ENCODE measurements at regions not wholly inside any gene's neighbourhood (a gene's known extent, or its start where the extent isn't known, plus 50 kb on each side); places are given as distances from the start of the nearest gene placed in this dataset.
"Not testable (repeated sequence)": the region's sequence is repeated elsewhere in the genome, so short reads cannot be mapped to it uniquely, and the experiment has no call there.

- Histone ChIP-seq H3K27ac (ENCODE audit: low read length) (no peak overlapping the region), H3K9me3 (ENCODE audit: low read length) (no peaks in the 10 kb centered on the region), H3K36me3 (ENCODE audit: insufficient read depth, low read length) (no peaks in the 10 kb centered on the region), H3K79me2 (ENCODE audit: low read length) (no peaks in the 10 kb centered on the region), H3K9ac (ENCODE audit: low read length) (no peak overlapping the region), H2AFZ (ENCODE audit: low read length) (no peak overlapping the region), H3K9me2 (replicated peaks; ENCODE audit: insufficient read depth, low read length) (no peaks in the 10 kb centered on the region), H3K4me3 (ENCODE audit: low read length) (no peak overlapping the region), H3K27me3 (ENCODE audit: low read length) (no peaks in the 10 kb centered on the region), H3K4me1 (ENCODE audit: low read length) (no peaks in the 10 kb centered on the region), H4K20me1 (ENCODE audit: insufficient read depth, low read depth, low read length) (no peaks in the 10 kb centered on the region), H3K4me2 (ENCODE audit: low read depth, low read length, poor library complexity, severe bottlenecking) (no peak overlapping the region)
- no peak for DNase-seq
These were observed 236.2 kb upstream of the PRSS58 start for GRCh38 chr7:142494021-142494420.

GRCh38 chr7:142488842-142489241 is 231.0 kb upstream of the PRSS58 start:
- no peak for DNase-seq
- Histone ChIP-seq H2AFZ (ENCODE audit: low read length) (no peak overlapping the region), H3K27ac (ENCODE audit: low read length) (no peak overlapping the region), H4K20me1 (ENCODE audit: insufficient read depth, low read depth, low read length) (no peaks in the 10 kb centered on the region), H3K79me2 (ENCODE audit: low read length) (no peaks in the 10 kb centered on the region), H3K4me3 (ENCODE audit: low read length) (no peak overlapping the region), H3K9me2 (replicated peaks; ENCODE audit: insufficient read depth, low read length) (no peaks in the 10 kb centered on the region), H3K4me2 (ENCODE audit: low read depth, low read length, poor library complexity, severe bottlenecking) (no peak overlapping the region), H3K36me3 (ENCODE audit: insufficient read depth, low read length) (no peaks in the 10 kb centered on the region), H3K27me3 (ENCODE audit: low read length) (no peaks in the 10 kb centered on the region), H3K9ac (ENCODE audit: low read length) (no peak overlapping the region), H3K9me3 (ENCODE audit: low read length) (no peaks in the 10 kb centered on the region), H3K4me1 (ENCODE audit: low read length) (no peaks in the 10 kb centered on the region)

GRCh38 chr7:142488036-142488633 is 230.3 kb upstream of the PRSS58 start:
- no peaks in the 10 kb centered on the region for H3K27me3 ChIP-seq (ENCODE audit: low read length)
- no peaks in the 10 kb centered on the region for H3K9me2 ChIP-seq (replicated peaks; ENCODE audit: insufficient read depth, low read length)
- no peaks in the 10 kb centered on the region for H3K4me1 ChIP-seq (ENCODE audit: low read length)
- no peak overlapping the region for H3K27ac ChIP-seq (ENCODE audit: low read length)
- H3K79me2 ChIP-seq (ENCODE audit: low read length): no peaks in the 10 kb centered on the region
- no peak overlapping the region for H3K9ac ChIP-seq (ENCODE audit: low read length)
- no peak overlapping the region for H3K4me3 ChIP-seq (ENCODE audit: low read length)
- H3K9me3 ChIP-seq (ENCODE audit: low read length): no peaks in the 10 kb centered on the region
- no peak for DNase-seq
- no peak overlapping the region for H3K4me2 ChIP-seq (ENCODE audit: low read depth, low read length, poor library complexity, severe bottlenecking)
- H3K36me3 ChIP-seq (ENCODE audit: insufficient read depth, low read length): no peaks in the 10 kb centered on the region
- H2AFZ ChIP-seq (ENCODE audit: low read length): no peak overlapping the region
- no peaks in the 10 kb centered on the region for H4K20me1 ChIP-seq (ENCODE audit: insufficient read depth, low read depth, low read length)

GRCh38 chr7:142487565-142487964 is 229.7 kb upstream of the PRSS58 start:
- not testable (repeated sequence) for H3K27ac ChIP-seq (ENCODE audit: low read length); H3K4me3 ChIP-seq (ENCODE audit: low read length); H3K9ac ChIP-seq (ENCODE audit: low read length); H3K9me3 ChIP-seq (ENCODE audit: low read length); H3K27me3 ChIP-seq (ENCODE audit: low read length); H3K4me2 ChIP-seq (ENCODE audit: low read depth, low read length, poor library complexity, severe bottlenecking); H2AFZ ChIP-seq (ENCODE audit: low read length); H3K79me2 ChIP-seq (ENCODE audit: low read length); H3K4me1 ChIP-seq (ENCODE audit: low read length); H4K20me1 ChIP-seq (ENCODE audit: insufficient read depth, low read depth, low read length); H3K9me2 ChIP-seq (replicated peaks; ENCODE audit: insufficient read depth, low read length); DNase-seq; H3K36me3 ChIP-seq (ENCODE audit: insufficient read depth, low read length)

- H3K9me2 ChIP-seq (replicated peaks; ENCODE audit: insufficient read depth, low read length): no peaks in the 10 kb centered on the region
- H3K27ac ChIP-seq (ENCODE audit: low read length): no peak overlapping the region
- no peaks in the 10 kb centered on the region for H3K4me1 ChIP-seq (ENCODE audit: low read length)
- H2AFZ ChIP-seq (ENCODE audit: low read length): no peak overlapping the region
- no peak overlapping the region for H3K9ac ChIP-seq (ENCODE audit: low read length)
- no peaks in the 10 kb centered on the region for H3K36me3 ChIP-seq (ENCODE audit: insufficient read depth, low read length)
- H4K20me1 ChIP-seq (ENCODE audit: insufficient read depth, low read depth, low read length): no peaks in the 10 kb centered on the region
- H3K27me3 ChIP-seq (ENCODE audit: low read length): no peaks in the 10 kb centered on the region
- no peaks in the 10 kb centered on the region for H3K79me2 ChIP-seq (ENCODE audit: low read length)
- H3K4me3 ChIP-seq (ENCODE audit: low read length): no peak overlapping the region
- H3K9me3 ChIP-seq (ENCODE audit: low read length): no peaks in the 10 kb centered on the region
- no peak overlapping the region for H3K4me2 ChIP-seq (ENCODE audit: low read depth, low read length, poor library complexity, severe bottlenecking)
- no peak for DNase-seq
These were observed 229.3 kb upstream of the PRSS58 start for GRCh38 chr7:142487124-142487523.

- no peaks in the 10 kb centered on the region for H3K9me2 ChIP-seq (replicated peaks; ENCODE audit: insufficient read depth, low read length)
- H3K4me3 ChIP-seq (ENCODE audit: low read length): no peak overlapping the region
- no peak overlapping the region for H3K4me2 ChIP-seq (ENCODE audit: low read depth, low read length, poor library complexity, severe bottlenecking)
- no peaks in the 10 kb centered on the region for H3K79me2 ChIP-seq (ENCODE audit: low read length)
- H3K9me3 ChIP-seq (ENCODE audit: low read length): no peaks in the 10 kb centered on the region
- no peak overlapping the region for H3K9ac ChIP-seq (ENCODE audit: low read length)
- H4K20me1 ChIP-seq (ENCODE audit: insufficient read depth, low read depth, low read length): no peaks in the 10 kb centered on the region
- H2AFZ ChIP-seq (ENCODE audit: low read length): no peak overlapping the region
- H3K27ac ChIP-seq (ENCODE audit: low read length): no peak overlapping the region
- H3K4me1 ChIP-seq (ENCODE audit: low read length): no peaks in the 10 kb centered on the region
- no peak for DNase-seq
- H3K36me3 ChIP-seq (ENCODE audit: insufficient read depth, low read length): no peaks in the 10 kb centered on the region
- no peaks in the 10 kb centered on the region for H3K27me3 ChIP-seq (ENCODE audit: low read length)
These were observed 227.9 kb upstream of the PRSS58 start for GRCh38 chr7:142485617-142486226.

- no peak for DNase-seq
- Histone ChIP-seq H3K4me1 (ENCODE audit: low read length) (no peaks in the 10 kb centered on the region), H3K4me2 (ENCODE audit: low read depth, low read length, poor library complexity, severe bottlenecking) (no peak overlapping the region), H3K9me2 (replicated peaks; ENCODE audit: insufficient read depth, low read length) (no peaks in the 10 kb centered on the region), H2AFZ (ENCODE audit: low read length) (no peak overlapping the region), H4K20me1 (ENCODE audit: insufficient read depth, low read depth, low read length) (no peaks in the 10 kb centered on the region), H3K9me3 (ENCODE audit: low read length) (no peaks in the 10 kb centered on the region), H3K27me3 (ENCODE audit: low read length) (no peaks in the 10 kb centered on the region), H3K36me3 (ENCODE audit: insufficient read depth, low read length) (no peaks in the 10 kb centered on the region), H3K9ac (ENCODE audit: low read length) (no peak overlapping the region), H3K79me2 (ENCODE audit: low read length) (no peaks in the 10 kb centered on the region), H3K27ac (ENCODE audit: low read length) (no peak overlapping the region), H3K4me3 (ENCODE audit: low read length) (no peak overlapping the region)
These were observed 225.9 kb upstream of the PRSS58 start for GRCh38 chr7:142483659-142484317.

GRCh38 chr7:142482891-142483658 is 225.2 kb upstream of the PRSS58 start:
- Histone ChIP-seq H3K9me2 (replicated peaks; ENCODE audit: insufficient read depth, low read length) (no peaks in the 10 kb centered on the region), H3K9ac (ENCODE audit: low read length) (no peak overlapping the region), H3K4me1 (ENCODE audit: low read length) (no peaks in the 10 kb centered on the region), H3K4me2 (ENCODE audit: low read depth, low read length, poor library complexity, severe bottlenecking) (no peak overlapping the region), H3K9me3 (ENCODE audit: low read length) (no peaks in the 10 kb centered on the region), H3K36me3 (ENCODE audit: insufficient read depth, low read length) (no peaks in the 10 kb centered on the region), H3K27ac (ENCODE audit: low read length) (no peak overlapping the region), H3K27me3 (ENCODE audit: low read length) (no peaks in the 10 kb centered on the region), H2AFZ (ENCODE audit: low read length) (no peak overlapping the region), H4K20me1 (ENCODE audit: insufficient read depth, low read depth, low read length) (no peaks in the 10 kb centered on the region), H3K79me2 (ENCODE audit: low read length) (no peaks in the 10 kb centered on the region), H3K4me3 (ENCODE audit: low read length) (no peak overlapping the region)
- peak; percentile 72 for DNase-seq

Data from Karpas-422 (cell line).